SK-N-MC (cell line): ENCODE measurements at regions not wholly inside any gene's neighbourhood (a gene's known extent, or its start where the extent isn't known, plus 50 kb on each side); places are given as distances from the start of the nearest gene placed in this dataset.

Experiments
- DNase-seq: peaks from one replicate; pipeline ENCODE4 v3.0.0-alpha.2; 2011; ENCODE audit warnings: low read depth, low spot score
- H3K27ac ChIP-seq: fragments of 200-600 bp; sonication (generic); 2 replicates; pipeline ENCODE4 v1.5.1; 2016; ENCODE audit warnings: mixed run types
- H3K36me3 ChIP-seq: fragments of 200-600 bp; sonication (generic); 2 replicates; pipeline ENCODE4 v1.6.1; 2017; ENCODE audit warnings: antibody characterized with exemption, low read length, mixed read lengths; ENCODE audit not compliant: insufficient read depth
- H3K4me3 ChIP-seq: fragments of 200-600 bp; sonication (generic); 2 replicates; pipeline ENCODE4 v1.5.1; 2016
- H3K9ac ChIP-seq: fragments of 200-600 bp; sonication (generic); 2 replicates; pipeline ENCODE4 v1.8.0; 2017; ENCODE audit warnings: mixed run types, mixed read lengths; ENCODE audit not compliant: insufficient read length
- H3K9me3 ChIP-seq: fragments of 200-600 bp; sonication (generic); 2 replicates; pipeline ENCODE4 v1.6.1; 2017; ENCODE audit warnings: low read depth, mild to moderate bottlenecking, antibody characterized with exemption, low read length, moderate library complexity, mixed read lengths
- EZH2 ChIP-seq: fragments of 200-600 bp; sonication (generic); IDR thresholded peaks from one replicate; pipeline ENCODE4 v1.6.1; 2017; ENCODE audit warnings: antibody characterized with exemption
- FOXP2 ChIP-seq: optimal IDR thresholded peaks from 2 replicates; pipeline ENCODE3; 2011; ENCODE audit warnings: mild to moderate bottlenecking, moderate library complexity; ENCODE audit not compliant: insufficient read depth; ENCODE audit errors: extremely low read length, control extremely low read depth
- POLR2AphosphoS5 ChIP-seq: IDR thresholded peaks from 2 replicates; pipeline ENCODE4 v1.6.1; 2012; ENCODE audit warnings: mild to moderate bottlenecking, low read depth, low read length, borderline replicate concordance

GRCh38 chr5:73997960-73998359 lies 372.0 kb downstream of the ARHGEF28 start:
- Histone ChIP-seq H3K27ac (no peak overlapping the region), H3K9ac (no peak overlapping the region), H3K9me3 (no peaks in the 10 kb centered on the region), H3K36me3 (no peaks in the 10 kb centered on the region), H3K4me3 (no peak overlapping the region)
- no peak for DNase-seq
- TF ChIP-seq EZH2: no peak
- TF ChIP-seq POLR2AphosphoS5: no peak
- TF ChIP-seq FOXP2: no peak

- Histone ChIP-seq H3K9me3 (no peaks in the 10 kb centered on the region), H3K9ac (no peak overlapping the region), H3K27ac (no peak overlapping the region), H3K36me3 (no peaks in the 10 kb centered on the region), H3K4me3 (no peak overlapping the region)
- DNase-seq: no peak
- TF ChIP-seq FOXP2 (no peak), EZH2 (no peak)
Measured at GRCh38 chr5:73996151-73996755, 370.3 kb downstream of the ARHGEF28 start.

GRCh38 chr5:73994963-73995362 lies 369.0 kb downstream of the ARHGEF28 start:
- no peak overlapping the region for H3K27ac ChIP-seq
- no peak for DNase-seq
- no peaks in the 10 kb centered on the region for H3K36me3 ChIP-seq
- no peak overlapping the region for H3K9ac ChIP-seq
- no peak overlapping the region for H3K4me3 ChIP-seq
- no peaks in the 10 kb centered on the region for H3K9me3 ChIP-seq
- TF ChIP-seq POLR2AphosphoS5: no peak
- no peak for TF ChIP-seq FOXP2
- no peak for TF ChIP-seq EZH2
